HG02623 (cell line): ENCODE measurements at regions not wholly inside any gene's neighbourhood (a gene's known extent, or its start where the extent isn't known, plus 50 kb on each side); places are given as distances from the start of the nearest gene placed in this dataset.
"Not testable (repeated sequence)": the region's sequence is repeated elsewhere in the genome, so short reads cannot be mapped to it uniquely, and the experiment has no call there.

Experiments used
- ATAC-seq: cut with Tn5 transposase; IDR thresholded peaks from one replicate; pipeline ENCODE4 v1.9.1; 2021; ENCODE audit warnings: moderate library complexity; ENCODE audit not compliant: unreplicated experiment

DNA sequence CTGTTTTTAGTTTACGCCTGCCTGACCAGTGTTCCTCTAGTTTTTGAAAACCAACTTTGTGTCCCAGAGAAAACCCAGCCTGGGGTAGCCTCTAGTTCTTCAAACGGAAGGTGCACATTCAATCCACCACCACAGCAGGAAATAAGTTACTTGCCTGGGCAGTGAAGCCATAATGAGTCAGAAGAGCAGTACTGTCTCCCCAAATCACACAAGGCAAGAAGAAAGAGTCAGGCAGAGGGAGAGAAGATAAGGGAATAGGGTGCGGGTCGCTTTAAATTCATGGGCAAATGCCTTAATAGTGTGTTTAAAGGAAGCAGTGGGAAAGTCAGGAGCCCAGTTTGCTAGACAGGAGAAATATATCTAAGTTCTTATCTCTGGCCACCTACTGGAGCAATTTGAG lies 333.8 kb upstream of the GRIA3 start:
- no peak for ATAC-seq

DNA sequence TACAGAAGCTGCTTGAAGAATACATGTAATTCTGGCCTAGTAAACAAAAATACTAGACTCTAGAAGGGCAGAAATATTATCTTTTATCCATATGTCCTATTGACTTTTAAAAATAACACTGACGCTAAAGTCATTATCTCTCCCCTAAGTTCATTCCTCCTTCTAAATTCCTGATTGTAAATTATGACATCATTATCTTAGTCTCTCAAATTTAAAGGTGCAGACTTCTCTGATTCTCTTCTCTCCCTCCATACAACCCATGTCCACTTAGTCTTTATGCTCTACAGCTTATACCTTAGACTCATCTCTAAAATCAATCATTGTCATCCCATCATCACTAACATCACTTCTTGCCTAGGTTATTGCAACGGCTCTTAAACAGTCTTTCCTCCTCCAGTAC lies 327.9 kb upstream of the GRIA3 start:
- no peak for ATAC-seq

DNA sequence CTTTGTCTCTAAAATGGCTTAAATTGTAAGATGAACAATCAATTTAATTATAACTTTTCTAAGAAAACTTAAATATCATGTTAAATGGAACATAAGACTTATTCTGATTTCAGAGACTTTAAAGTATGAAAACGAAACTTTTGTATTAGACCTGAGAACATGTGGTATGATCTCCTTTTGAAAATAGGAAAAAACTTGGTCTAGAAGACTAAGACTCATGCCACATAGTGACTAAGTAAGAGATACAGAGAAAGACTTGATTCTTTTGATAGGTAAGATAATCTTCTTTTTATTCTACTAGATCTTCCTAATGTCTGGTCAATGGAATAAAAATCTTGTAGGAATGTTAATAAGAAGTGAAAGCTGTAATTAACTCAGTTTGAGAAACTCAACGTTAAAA lies 326.3 kb upstream of the GRIA3 start:
- no peak for ATAC-seq

DNA sequence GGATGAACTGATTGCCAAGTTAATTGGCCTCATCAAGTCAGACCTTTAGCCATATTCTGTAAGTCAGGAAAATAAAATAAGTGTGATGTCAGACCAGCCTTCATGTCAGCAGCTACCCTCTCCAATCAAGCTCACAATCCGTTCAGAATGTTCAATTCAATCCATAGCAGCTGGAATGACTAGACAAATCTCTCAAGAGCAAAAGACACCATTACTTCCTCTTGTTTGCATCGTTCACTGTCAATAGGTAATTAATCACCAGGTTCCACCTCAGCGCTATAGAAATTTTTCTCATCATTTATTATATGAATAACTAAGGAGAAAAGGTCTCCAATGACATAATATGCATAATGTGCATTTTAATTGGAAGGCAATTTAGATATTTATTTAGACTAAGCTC lies 321.0 kb upstream of the GRIA3 start:
- ATAC-seq = no peak

DNA sequence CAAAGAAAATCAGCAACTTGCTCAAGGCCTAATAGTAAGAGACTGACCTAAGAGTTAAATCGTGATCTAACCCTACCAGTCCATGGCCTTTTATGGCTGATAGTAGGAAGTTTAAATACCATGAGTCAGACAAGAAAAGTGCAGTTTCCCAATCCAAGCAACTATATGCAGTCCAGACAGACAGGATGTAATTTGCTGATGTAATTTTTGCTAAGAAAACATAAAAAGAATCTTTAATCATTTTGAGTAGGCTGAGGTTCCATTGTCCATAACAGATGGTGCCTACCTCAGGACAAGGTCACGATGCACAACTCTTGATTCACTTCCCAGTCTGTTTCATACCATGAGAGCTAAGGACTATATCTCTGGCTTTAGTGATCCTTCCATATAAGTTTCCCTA lies 317.5 kb upstream of the GRIA3 start:
- no peak for ATAC-seq

DNA sequence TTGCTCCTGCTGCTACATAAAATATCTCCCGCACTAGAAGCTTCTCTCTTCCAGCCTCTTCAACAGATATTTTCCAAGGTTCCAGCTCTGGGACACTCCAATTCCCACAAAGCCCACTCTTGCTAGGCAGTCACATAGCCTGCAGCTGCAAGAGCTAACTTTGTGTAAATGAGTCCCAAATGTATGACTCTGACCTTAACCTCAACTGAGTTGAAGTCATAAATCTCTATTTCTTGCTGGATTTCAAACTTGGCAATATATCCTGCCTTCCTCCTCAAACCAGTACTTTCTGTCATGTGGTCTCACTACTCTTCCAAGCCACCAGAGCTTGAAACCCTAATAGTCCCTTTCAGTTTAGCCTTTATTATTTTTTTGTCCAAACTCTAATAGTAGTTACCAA lies 315.4 kb upstream of the GRIA3 start:
- ATAC-seq = no peak

DNA sequence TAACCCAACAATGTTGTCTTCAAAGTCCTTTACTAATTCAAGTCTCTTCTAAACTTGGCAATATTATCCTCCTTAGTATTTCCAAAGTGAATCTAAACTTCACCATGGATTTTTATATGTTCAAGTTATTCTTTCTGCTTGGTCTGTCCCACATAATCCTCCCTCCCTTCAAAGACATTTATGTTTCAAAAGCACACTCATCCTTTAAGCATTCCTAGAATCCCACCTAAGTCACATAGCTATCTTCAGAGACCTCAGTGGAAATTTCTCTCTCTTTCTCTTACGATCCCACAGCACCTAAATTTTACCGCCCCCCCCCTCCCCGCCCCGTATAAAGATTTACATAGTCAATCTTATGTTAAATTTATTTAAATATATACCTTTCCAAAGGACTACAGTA lies 314.9 kb upstream of the GRIA3 start:
- ATAC-seq = no peak

DNA sequence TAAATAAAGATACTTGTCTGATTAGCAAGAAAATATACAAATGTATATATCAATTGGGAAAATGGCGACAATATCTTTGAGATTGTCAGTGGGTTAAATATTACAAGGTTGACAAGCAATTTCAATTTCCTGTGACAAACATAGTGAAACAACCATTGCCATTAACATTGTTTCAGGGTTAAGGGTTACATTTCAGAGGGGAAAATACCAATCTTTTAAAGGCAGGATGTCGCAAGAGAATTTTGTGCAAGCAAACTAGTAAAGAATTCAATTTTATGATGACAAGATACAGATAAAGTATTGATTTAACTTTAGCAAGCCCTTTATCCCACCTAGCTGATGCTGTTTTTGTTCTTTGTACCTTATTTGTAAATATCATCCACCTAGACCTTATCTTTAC lies 305.8 kb upstream of the GRIA3 start:
- ATAC-seq = no peak

DNA sequence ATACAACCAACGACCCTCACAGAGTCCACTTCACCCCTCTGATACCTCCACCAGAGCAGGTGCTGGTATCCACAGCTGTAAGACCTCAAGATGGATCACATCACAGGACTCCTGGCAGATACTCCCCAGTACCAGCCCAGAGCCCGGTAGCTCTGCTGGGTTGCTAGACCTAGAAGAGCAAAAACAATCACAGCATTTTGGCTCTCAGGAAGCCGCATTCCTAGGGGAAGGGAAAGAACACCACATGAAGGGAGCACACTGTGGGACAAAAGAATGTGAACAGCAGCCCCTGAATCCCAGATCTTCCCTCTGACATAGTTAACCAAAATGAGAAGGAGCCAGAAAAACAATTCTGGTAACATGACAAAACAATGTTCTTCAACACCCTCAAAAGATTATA lies 303.1 kb upstream of the GRIA3 start:
- no peak for ATAC-seq

DNA sequence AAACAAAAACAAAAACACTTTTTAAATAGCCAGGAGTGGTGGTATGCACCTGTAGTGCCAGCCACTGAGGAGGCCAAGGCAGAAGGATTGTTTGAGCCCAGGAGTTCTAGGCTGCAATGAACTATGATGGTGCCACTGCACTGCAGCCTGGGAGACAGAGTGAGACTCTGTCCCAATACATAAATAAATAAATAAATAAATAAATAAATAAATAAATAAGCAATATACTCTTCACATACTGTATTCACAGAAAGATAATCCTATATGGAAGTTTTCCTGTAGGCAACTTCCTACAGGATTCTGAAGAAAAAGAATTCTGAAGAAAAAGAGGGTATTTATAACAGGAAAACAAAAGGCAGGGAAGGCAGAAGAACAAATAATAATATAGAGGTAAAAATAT lies 293.3 kb upstream of the GRIA3 start:
- no peak for ATAC-seq

DNA sequence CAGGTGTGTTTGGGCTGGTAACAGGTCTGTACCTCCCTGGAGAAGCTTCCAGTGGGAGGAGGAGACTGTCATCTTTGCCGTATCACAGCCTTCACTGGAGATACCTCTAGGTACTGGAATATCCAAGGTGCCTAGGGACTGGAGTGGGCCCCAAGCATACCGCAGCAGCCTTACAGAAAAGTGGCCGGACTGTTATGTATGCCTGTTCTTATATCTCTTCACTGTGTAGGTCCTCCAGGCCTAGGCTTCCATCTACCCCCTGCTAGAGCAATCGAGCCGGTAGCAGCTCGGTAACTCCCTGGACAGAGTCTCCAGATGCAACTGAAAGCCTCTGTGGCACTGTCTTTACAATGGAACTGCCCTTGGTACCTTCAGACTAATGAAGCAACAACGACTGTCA lies 277.4 kb upstream of the GRIA3 start:
- no peak for ATAC-seq

DNA sequence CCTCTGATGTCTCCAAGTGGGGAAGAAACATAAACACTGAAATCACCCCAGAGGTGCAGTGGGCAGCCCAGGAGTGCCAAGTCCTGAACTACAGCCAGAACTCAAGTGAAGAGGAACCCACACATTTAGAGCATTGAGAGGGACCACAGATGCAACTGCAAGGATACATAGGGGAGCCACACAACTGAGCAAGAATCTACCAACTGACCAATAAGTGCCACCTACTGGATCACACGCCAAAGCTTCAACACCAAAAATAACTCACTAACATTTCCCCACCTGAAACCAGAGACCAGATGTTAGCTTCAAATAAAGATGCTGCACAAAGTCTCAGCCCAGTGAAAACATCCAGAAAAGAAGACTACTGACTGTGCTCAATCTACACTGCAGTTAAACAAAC lies 276.7 kb upstream of the GRIA3 start:
- no peak for ATAC-seq

DNA sequence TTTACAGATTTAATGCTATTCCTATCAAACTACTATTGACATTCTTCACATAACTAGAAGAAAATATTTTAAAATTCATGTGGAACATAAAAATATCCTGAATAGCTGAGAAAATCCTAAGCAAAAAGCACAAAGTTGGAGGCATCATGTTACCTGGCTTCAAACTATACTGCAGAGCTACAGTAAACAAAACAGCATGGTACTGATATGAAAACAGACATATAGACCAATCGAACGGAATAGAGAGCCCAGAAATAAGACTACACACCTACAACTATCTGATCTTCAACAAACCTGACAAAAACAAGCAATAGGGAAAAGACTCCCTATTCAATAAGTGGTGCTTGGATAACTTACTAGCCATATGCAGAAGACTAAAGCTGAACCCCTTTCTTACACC lies 273.4 kb upstream of the GRIA3 start:
- ATAC-seq = no peak

DNA sequence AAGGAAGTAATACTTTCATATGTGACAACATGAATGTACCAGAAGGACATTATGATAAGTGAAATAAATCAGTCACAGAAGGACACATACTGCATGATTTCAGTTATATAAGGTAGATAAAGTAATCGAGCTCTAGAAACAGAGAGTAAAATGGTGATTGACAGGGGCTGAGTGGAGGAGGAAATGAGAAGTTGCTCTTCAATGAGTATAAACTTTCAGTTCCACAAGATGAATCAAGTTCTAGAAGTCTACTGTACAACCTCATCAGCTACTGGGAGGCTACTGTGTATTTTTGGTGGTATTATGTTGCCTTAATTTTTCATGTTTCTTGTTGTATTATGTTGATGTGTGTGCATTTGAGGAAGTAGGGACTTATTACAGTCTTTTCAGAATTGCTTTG lies 270.9 kb upstream of the GRIA3 start:
- no peak for ATAC-seq

DNA sequence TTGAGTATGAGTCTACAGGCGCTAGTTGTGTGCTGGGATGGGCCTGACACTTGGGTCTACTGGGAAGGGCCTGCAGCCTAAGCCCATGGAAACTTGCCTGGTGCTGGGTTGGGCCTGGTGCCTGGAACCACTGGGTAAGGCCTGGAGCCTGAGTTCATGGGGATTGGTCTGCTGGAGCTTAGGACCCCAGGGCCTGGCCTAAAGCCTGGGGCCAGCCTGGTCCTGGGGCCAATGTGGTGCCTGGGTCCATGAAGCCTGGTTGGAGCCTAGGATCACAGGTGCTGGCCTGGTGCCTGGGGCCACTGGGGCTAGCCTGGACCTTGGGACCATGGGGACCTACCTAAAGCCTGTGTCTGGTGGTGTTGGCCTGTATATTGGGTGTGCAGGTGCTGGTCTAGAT lies 270.3 kb upstream of the GRIA3 start:
- no peak for ATAC-seq

DNA sequence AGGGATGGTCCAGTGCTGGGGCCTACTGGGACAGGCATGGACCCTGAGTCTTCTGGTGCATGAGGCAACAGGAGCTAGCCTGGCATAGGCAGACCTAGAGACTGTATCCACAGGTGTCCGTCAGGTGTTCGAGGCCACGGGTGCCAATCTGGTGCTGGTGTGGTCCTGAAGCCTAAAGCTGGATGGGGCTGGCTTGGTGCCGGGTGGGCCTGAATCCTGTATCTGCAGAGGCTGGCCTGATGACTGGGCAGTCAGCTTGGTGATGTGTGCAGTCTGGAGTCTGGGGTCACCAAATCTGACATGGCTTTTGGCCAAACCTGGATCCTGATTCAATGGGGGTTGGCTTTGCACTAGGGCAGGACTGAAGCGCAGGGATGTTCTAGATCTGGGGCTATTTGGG lies 269.8 kb upstream of the GRIA3 start:
- no peak for ATAC-seq

DNA sequence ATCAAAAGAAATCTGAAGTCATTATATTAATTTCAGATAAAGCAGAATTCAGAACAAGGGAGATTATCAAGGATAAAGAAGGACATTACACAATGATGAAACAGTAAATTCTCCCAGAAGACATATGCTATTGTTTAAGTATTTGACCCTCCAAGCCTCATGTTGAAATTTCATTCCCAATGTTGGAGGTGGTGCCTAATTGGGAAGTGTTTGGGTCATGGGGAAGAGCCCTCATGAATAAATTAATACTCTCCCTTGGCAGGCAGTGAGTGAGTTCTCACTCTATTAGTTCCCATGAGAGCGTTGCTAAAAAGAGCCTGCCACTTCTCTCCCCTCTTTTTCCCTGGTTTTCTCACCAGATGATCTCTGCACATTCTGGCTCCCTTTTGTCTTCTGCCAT lies 249.9 kb upstream of the GRIA3 start:
- no peak for ATAC-seq

DNA sequence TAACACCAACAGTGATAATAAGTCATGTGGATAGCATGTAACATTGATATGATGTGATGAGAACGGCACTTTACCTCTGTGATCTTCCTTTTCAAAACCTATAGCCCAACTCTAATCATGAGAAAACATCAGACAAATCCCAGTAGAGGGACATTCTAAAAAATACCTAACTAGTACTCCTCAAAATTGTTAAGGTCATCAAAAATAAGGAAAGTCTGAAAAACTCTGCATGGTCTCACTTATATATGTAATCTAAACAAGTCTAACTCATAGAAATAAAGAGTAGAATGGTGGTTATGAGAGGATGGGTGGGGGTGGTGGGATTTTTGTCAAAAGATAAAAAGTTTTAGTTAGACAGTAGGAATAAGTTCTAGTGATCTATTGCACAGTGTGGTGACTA lies 243.9 kb upstream of the GRIA3 start:
- ATAC-seq = no peak

DNA sequence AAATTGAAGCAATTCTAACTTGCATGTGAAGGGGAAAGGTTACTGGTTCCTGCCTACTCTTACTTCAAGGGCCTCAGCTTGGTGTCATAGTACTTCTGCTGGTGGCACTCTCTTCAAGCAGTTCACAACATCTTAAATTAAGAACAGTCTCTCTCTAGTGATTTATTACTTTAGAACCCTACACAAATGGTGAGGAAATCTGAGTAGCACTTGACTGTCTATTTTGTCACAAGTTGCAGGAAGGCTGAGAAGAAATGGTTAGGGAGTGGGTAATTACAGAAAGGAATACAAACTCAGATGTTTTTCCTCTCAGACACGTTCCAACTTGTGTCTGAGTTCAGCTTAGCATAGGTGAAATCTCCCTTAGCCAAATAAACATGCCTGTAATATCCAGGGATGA lies 242.3 kb upstream of the GRIA3 start:
- ATAC-seq = no peak

DNA sequence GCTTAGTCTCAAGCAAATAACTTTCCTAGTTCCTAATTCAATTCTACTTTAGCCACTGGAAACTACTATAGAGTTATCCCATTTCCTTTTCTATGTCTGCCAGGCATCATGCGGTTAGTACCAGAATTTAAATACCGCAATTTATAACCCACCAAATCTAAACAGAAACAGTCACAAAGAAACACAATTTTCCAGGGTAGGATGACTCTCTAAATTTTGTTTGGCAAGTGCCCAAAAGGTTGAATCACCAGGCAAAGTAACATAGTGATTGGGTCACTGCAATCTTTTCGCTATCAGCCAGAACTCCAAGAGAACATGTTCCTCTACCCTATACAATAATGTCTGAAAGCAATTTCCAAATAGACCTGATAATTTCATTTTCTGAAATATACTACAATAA lies 240.2 kb upstream of the GRIA3 start:
- ATAC-seq = no peak

DNA sequence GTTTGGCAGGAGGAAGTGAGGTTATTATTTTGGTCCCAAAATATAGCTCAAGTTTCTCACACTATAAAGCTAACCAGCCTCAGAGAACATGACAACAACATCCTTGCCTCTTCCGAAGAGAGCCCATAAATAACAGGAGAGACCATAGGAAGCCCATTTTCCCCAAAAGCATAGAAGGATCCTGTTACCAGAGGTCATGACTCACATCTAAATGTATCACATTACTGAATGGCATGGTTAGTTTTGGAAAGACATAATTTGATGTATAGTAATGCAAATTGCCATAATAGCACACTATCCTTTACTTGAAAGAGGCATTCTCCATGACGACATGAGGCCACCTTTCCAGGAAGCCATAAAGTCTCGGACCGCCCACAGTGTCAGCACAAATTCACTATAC lies 238.8 kb upstream of the GRIA3 start:
- ATAC-seq = no peak

DNA sequence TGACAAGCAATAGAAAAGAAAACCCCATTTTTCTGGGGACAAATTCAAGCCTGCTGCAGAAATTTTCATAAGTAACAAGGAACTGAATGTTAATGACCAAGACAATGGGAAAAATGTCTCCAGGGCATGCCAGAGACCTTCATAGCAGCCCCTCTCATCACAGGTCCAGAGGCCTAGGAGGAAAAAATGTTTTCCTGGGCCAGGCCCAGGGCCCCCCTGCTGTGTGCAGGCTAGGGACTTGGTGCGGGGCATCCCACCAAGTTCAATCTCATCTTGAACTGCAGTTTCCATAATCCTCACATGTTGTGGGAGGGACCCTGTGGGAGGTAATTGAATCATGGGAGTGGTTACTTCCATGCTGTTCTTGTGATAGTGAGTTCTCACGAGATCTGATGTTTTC lies 211.5 kb upstream of the GRIA3 start:
- ATAC-seq = no peak

DNA sequence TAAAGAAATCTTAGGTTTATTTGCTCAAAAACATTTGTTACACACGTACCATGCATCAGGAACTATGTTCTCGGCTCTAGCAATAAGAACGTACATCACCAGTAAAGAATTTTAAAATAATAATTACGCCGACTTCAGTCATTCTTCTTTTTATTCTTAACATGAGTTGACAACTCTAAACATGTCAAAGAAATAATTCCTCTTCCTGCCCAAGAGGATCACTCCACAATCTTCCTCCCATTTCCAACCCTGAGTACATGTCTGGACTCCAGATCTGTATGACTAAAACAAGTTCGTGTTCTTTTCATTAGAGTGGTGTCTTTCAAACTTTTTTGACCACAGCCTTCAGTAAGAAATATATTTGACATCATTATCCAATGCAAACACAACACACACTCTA lies 201.6 kb upstream of the GRIA3 start:
- ATAC-seq = no peak

DNA sequence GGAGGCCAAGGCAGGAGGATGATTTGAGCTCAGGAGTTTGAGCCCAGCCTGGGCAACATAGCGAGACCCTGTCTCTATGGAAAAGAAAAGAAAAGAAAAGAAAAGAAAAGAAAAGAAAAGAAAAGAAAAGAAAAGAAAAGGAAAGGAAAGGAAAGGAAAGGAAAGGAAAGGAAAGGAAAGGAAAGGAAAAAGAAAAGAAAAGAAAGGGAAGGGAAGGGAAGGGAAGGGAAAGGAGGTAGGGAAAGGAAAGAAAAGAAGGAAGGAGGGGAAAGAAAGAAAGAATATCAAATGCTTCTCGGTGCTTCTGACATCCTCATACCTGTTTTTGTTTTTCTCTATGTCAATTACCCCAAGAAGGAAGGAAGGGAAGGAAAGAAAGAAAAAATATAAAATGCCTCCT lies 181.2 kb upstream of the GRIA3 start:
- ATAC-seq = not testable (repeated sequence)
